PC-9 (cell line): ENCODE measurements at regions not wholly inside any gene's neighbourhood (a gene's known extent, or its start where the extent isn't known, plus 50 kb on each side); places are given as distances from the start of the nearest gene placed in this dataset.

Experiments
- CTCF ChIP-seq: fragments of 200-600 bp; sonication (generic); conservative IDR thresholded peaks from 2 replicates; pipeline ENCODE4 v1.6.1; 2017; ENCODE audit warnings: mixed run types, antibody characterized with exemption, mild to moderate bottlenecking, moderate library complexity
- EZH2 ChIP-seq: fragments of 200-600 bp; sonication (generic); IDR thresholded peaks from 2 replicates; pipeline ENCODE4 v1.8.0; 2017; ENCODE audit warnings: antibody characterized with exemption, low read depth

GRCh38 chr3:132254076-132254755 is 63.0 kb upstream of the ACP3 start:
- TF ChIP-seq CTCF (no peak), EZH2 (no peak)
